T-helper 2 cell (primary cell): ENCODE measurements at regions not wholly inside any gene's neighbourhood (a gene's known extent, or its start where the extent isn't known, plus 50 kb on each side); places are given as distances from the start of the nearest gene placed in this dataset.

ENCODE experiments used
- DNase-seq, 5 experiments: peaks; one replicate each; pipeline versions ENCODE4 v3.0.0 to v3.0.0-alpha.2; 2012 to 2022

GRCh38 chr18:10231220-10231619 is 223.2 kb upstream of the APCDD1 start:
- no peak for DNase-seq

- no peak for DNase-seq
These were observed 222.4 kb upstream of the APCDD1 start for GRCh38 chr18:10232062-10232461.

DNA sequence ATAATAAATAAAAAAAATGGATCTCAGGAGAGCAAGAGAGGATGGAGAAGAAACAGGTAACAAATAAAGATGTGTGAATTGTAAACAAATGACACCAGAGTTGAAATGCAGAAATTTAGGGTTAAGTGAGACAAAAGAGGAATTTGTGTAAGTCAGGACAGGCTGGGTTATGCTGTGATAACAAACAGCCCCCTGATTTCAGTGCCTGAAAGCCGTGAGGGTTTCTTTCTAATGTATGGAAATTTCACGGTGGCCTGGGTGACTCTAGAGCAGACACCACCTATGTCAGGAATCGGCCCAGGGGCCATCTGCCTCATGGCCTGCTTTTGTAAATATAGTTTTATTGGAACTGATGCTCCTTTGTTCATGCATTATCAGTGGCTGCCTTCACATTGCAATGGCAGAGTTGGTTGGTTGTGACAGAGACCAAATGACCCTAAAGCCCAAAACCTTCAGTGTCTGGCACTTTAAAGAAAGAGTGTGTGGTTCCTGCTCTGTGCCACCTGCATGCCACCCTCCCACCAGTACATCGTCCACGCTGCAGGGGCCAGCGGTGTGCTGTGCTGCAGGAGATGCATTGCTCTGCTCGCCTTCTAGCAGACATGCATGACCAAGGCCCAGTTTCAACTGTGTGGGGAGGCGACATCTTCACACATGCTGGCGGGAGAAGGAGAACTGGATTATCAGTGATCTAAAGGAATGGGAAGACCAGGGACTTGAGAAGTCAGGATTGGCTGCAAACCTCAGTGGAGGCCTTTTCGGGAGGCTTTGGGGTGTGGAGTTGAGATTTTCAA is 221.2 kb upstream of the APCDD1 start:
- DNase-seq = no peak

- DNase-seq = no peak
These were observed 220.2 kb upstream of the APCDD1 start for GRCh38 chr18:10234281-10234680.

GRCh38 chr18:10234912-10235660 is 219.3 kb upstream of the APCDD1 start:
- DNase-seq = no peak

GRCh38 chr18:10235661-10235952 is 218.8 kb upstream of the APCDD1 start:
- DNase-seq = no peak

DNA sequence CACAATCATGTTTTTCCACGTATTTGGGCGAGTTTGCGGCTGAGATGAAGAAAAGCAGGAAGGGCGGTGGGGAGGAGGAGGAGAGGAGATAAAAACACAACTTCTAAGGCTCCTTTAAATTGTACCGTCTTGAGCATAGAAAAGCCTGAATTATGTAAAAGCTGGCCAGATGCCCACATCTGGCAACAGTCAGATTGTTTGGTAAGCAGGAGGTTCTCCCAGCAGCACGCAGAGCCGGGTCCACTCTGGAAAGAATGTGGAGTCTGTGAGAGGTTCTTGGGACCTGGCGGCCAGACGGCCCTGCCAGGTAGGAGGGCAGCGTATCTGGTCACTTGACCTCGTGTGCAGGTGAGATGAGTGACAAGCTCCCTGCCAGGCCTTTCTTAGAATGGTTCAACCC is 215.3 kb upstream of the APCDD1 start:
- no peak for DNase-seq

DNA sequence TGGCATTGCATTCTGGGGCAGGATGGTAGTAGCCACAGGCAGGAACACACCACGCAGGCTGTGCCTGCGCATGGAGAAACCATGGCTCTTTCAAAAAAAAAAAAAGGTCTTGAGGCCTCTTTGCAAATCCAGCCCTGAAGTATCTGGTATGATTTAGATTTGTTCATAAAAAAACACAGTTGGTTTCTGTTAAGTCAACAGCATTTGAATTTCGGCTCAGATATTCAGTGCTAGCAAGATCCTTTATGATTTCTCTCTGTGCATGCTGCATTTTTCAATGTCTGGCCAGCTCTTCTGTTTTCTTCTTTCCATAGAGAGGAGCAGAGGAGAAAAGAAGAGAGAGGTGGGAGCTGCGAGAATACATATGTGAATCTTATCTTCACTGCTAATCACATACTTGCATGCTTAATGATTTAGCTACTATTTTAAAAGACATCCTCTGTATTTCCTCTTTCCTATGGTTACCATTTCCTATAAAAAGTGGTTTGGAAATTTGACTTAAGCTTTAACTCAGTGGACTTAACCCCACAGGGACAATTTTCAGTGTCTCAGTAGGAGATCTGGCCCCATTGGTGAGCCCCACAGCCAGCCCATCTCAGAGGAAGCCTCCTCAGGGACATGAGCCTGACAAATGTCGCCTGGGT is 214.3 kb upstream of the APCDD1 start:
- DNase-seq = no peak

DNA sequence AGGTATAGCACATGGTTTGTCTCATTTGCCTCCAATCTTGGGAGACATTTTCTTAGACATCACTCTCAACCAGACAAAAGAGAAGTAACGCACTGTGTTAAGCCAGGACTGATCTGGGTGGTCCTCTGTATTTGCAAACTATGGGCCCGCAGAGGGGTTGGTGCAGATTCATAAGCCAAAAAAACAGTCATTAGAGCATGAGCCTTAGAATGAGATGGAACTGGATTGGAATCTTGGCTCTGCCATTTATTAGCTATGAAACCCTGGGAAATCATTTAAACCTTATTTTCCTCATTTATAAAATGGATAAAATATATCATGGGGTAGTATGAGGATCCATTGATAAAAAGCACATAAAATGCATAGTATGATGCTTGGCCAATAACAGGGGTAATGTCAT is 213.5 kb upstream of the APCDD1 start:
- DNase-seq = no peak

DNA sequence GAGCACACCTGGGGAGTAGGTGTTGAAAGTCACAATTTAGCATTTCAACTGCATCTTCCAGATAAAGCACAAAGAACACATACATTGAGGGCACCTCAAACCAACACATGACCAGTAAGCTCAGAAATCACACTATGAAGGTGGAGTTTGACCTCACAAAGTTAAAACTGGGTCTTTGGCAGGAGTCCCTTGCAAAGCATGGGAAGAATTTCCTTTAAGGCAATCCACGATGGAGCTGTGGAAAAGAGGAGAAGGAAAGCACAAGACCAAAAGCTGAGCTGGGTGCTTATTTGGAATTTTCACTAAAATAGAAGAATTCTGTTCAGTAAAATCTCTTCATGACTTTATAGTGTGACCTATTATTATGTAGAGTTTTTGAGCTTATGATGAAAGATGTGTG is 212.9 kb upstream of the APCDD1 start:
- no peak for DNase-seq

DNA sequence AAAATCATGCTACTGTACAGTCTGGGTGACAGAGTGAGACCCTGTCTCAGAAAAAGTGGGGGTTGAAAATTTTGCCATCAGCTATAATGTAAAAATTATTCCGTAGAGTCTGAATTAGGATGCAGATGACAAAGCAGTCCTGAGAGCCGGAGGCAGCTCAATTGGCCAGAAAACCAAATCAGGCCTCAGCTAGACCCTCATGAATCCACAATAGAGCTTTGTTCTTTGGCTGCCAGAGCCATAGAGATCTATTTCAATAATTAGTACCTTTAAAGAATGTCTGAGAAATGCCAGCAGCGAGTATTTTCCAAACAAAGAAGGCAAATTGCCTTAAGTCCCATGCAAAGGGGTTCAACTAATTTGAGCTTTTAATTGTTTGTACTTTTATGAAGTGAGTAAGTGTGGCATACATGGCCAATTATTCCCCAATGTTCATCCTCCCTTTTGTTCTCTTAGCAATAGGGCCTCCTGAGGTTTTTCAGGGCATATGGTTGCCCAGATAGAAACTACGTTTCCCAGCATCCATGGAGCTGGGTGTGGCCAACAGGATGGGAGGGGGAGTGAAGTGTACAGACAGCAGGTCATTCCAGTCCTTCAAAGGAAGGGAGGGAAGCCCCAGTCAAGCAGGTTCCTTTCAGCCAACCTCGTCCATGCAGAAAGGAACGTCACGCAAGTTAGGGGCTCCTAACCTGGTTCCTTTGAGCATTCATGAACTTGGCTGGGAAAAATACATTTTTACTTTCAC is 211.3 kb upstream of the APCDD1 start:
- DNase-seq = no peak

DNA sequence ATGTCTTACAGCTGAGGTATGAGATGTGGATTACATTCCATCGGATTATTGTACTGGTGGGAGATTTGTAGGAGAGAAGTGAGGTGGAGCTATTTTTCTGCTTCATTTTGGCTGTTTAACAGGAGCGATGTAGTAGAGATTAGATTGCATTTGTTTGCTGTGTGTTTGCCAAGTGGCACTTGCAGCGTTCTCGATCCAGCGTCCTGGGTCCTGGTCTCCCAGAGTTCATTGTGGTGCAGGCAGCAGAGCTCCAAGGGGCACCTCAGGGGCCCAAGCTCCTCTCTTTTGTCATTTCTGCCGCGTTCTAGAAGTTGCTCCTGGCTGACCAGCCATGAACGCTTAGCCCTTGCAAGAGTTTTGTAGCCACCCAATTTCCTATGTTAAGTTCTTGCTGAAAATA is 210.1 kb upstream of the APCDD1 start:
- DNase-seq = no peak

DNA sequence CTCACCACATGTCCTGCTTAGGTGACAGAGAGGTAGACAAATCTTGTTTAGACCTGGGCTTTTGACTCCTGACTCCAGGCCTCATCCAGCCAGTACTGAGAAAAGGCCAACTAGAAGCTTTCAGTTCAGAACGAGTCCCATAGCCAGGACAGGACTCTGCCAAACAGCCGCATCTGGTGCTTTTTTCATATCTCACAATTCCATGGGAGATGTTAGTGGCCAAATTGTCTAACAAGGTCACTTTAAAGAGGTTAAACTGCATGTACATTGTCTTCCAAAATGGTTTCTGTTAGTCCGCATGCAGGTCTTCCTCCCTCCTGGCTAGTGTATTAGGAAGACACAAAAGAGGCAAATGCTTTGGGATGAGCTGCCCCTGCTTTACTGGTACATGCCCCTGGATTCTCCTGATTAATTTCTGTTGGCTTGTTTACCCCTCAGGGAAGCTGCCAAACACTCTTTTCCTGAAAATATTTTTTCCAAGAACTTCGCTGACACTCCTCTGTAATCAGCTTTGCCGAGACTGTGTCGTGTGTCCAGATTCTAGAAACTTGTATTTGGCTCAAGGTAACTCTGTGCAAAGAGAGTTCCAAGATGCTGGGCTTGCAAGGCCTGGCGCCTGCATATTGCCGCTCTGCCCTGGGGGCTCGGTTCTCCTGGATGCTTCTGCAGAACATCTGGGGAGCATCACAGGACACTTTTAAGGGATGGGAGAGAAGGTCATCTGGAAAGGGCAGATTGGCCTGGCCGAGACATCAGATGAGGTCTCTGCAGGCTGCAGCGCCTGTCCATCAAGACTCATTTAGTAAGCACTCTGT is 209.2 kb upstream of the APCDD1 start:
- no peak for DNase-seq

DNA sequence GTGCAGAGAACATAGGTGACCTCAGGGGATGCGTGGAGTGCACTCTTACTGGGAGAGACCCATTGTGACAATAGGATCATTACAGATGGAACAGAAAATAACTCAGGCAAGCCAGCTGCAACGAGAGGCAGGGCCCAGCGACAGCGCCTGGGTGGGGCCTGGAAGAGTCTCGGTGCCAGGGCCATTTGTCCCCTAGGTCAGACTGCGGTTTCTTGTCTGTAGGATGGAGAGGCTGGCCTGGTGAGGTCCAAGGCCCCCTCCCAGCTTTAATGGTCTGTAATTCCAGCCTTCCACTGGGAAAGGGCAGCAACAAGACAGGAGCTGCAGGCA is 208.6 kb upstream of the APCDD1 start:
- DNase-seq = no peak

DNA sequence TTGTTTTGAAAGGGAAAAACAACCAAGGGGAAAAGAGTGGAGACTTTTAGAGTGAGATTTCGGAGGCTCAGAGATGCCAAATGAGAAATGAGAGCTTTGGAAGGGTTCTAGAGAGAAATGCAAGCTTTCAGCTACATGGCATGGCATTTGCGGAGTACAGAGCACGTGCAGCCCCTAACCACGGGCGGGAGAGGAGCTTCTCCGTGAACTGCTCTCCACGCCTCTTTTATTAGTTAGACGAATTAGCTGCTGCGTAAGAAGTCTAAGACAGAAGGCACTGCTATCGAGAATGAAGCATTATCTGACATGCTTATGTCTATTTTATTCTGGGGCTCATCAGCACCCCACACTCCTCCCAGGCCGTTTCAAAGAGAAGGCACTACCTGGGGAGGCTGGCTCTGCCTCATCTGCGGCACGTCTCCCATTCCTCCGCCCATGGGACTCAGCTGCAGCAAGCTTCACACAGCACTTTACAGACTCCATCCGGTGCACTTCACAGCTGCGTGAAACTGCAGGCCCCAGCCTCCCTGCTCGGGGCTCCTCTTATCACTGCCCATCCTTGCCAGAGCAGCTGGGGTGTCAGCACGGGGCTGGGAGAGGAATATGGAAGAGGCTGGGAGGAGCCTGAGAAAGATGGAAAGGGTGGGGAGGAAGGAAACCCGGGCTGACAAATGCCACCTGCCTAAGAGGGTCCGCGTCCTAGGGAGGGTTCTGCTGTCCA is 207.3 kb upstream of the APCDD1 start:
- DNase-seq = no peak

DNA sequence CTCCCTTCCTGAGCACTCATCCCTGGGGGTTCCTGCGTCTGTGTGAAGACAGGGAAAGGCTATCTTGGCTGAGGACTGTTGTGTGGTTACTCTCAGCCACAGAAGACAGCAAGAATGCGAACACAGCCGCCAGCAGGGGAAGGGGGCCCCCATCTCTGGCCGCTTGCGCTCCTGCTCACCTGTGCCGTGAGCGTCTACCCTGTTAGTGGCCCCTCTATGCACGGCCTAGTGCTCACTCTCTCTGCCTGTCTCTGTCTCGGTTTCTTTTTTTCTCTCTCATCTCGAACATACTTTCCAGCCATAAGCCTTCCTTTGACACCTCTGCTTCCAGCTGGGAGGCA is 206.7 kb upstream of the APCDD1 start:
- no peak for DNase-seq

DNA sequence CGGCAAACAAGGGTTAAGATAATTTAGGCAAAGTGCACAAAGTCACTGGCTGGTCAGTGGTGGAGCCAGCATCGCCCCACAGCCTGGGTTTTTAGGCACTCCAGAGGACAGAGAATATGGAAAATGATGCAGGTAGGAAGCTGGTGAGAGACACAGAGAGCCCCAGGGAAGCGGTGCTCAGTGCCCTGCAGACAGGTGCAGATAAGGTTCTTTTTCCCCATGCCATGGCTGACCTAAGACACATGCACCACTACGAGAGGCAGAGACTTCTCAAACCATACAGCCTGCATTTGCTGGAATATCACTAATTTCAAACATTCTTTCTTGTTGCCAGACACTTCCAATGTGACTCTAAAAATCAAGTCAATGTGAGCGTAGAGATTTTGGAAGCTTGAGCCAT is 205.7 kb upstream of the APCDD1 start:
- no peak for DNase-seq

- DNase-seq = no peak
These were observed 205.2 kb upstream of the APCDD1 start for GRCh38 chr18:10249270-10249669.

GRCh38 chr18:10249801-10250200 is 204.6 kb upstream of the APCDD1 start:
- DNase-seq = no peak

DNA sequence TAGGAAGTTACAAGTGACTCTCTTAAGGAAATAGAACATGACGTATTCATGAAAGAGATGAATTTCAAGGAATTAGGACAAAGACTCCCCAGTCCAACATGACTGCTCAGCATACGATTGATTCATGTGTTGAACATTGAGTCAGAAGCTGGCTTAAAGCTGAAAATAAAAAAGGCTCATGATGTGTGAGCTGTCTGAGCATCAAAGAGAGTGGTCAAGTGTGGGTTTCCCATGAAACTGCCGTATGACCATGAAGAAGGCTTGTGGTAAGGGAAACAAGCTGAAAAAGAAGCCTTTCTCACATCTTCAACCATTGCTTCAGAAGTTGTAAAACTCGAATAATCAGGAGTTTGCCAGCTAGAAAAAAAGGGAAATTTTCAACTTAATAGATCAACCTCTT is 201.9 kb upstream of the APCDD1 start:
- no peak for DNase-seq

DNA sequence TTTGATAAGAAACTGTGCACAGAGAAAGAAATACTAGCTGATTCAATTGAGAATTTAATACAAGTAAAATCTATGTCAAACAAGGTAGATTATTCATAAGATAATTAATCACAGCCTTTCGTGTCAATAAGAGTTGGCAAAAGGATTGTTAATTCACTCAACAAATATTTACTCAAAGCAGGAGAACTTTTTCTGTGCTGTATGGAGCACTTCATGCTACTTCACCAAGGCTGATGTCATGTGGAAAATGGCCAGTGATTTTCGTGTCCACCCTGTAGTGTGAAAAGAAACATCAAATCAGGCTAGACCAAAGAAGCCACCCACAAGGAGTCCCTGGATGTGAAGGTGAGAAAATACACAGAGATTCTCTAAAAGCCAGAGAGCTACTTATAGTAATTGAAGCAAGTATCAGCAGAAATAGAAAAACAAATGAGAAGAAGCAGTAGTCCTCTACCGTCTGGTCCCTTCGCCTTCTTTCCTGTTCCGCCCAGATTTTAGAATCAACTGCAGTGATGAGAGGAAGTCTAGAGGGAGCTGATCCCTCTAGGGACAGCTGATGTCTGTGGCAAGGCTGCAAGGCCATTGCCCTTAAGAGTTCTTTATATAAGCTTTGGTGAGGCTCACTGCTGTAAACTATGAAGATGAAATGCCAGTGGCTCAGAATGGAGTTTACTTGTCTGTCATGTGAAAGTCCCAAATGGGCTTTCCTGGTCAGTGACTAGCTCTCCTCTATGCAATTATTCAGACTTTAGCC is 201.3 kb upstream of the APCDD1 start:
- DNase-seq = no peak
